GM18517 (cell line): ENCODE measurements at regions not wholly inside any gene's neighbourhood (a gene's known extent, or its start where the extent isn't known, plus 50 kb on each side); places are given as distances from the start of the nearest gene placed in this dataset.

ENCODE experiments used
- ATAC-seq: cut with Tn5 transposase; IDR thresholded peaks from one replicate; pipeline ENCODE4 v1.9.1; 2021; ENCODE audit warnings: mild to moderate bottlenecking, moderate library complexity; ENCODE audit not compliant: unreplicated experiment

- ATAC-seq, result no peak
Observed at GRCh38 chr13:22561581-22561980, 619.2 kb upstream of the SGCG start.

GRCh38 chr13:22562116-22562515 lies 618.7 kb upstream of the SGCG start:
- ATAC-seq, result no peak

- ATAC-seq, result no peak
Observed at GRCh38 chr13:22563272-22563671, 617.5 kb upstream of the SGCG start.

DNA sequence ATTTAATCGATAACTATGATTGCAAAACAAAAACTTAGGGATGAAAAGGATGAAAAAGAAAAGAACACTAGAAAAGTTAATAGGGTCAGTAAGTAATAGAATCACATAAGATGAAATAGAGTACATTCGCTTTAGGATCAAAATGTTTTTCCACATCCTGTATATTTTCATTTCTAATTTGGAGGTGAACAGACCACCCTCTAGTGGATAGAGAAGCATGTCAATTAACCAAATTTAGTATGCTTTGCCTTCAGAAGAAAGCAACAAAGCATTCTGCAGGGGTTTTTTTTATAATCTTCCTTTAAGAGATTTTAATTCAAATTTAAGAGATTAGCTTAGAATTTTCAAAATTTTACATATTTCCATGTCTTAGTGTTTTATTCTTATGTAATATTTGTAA lies 611.0 kb upstream of the SGCG start:
- no peak for ATAC-seq

- no peak for ATAC-seq
Observed at GRCh38 chr13:22589880-22590279, 590.9 kb upstream of the SGCG start.

DNA sequence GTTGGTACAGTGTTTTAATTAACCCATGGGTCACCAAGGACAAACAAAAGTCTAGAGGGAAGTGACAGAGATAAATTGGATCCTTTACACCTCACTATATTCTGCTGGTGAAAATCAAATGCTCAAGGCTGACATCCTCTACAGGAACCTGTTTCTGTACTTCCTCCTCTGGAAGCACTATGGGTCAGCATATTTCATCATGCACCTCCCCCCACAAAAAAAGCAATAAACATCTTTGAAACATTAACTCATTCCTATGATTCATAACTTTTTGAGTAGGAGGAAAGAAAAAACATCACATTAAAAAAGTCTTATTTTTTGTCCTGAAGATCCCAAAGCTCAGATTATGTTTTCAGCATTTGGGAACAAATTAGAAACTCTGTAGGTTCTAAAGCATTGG lies 588.3 kb upstream of the SGCG start:
- no peak for ATAC-seq

DNA sequence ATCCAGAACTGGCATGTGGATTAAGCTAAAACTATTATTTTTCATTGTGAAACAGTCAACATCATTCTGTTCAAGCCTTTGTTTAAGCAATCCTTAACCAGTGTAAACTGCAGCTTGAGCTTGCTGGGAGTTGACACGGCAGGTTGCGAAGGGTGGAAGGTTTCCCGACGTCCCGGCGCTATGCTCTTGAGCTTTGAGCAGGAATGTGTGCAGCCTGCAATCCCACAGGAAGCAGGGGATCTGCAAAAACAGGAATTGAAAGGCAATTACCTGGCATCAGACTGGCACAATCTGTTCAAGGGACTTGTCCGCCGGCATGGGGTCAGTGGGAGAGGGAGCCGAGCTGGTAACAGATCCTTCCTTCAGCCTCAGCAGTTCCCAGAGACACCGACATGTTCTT lies 586.7 kb upstream of the SGCG start:
- no peak for ATAC-seq

GRCh38 chr13:22596171-22596863 lies 584.5 kb upstream of the SGCG start:
- no peak for ATAC-seq

DNA sequence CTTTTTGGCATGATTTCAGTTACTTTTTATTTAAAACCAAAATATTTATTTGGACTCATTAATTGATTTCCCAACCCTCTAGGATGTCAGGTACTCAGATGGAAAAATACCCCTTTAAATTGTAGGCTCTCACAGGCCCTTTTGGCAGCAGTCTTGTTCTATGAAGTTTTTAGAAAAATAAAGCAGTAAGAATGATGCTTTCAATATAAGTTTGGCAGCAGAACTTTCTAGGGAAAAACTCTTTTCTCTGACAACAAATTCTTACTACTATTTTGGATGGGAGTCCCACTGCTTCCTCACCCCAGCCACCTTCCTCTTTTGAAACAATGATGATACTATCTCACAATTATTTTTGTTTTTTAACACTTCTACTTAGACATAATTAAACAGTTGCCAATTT lies 581.6 kb upstream of the SGCG start:
- no peak for ATAC-seq

DNA sequence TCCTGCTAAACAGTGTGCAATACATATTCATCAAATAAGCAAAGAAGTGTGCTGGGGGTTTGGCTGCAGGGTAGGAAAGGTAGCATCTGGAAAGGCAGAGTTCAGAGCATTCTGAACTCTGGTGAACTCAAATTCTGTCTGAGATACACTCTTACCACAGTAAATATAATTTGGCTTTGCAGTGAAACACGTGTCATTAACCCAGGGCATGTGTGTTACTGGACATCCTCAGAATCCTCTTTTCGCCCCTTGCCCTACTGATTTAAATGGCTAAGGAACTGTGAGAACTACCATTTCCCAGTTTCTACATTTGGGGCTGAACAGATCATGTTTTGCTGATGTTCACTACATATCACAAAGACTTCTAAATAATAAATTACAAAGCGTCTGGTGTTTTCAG lies 562.8 kb upstream of the SGCG start:
- no peak for ATAC-seq

GRCh38 chr13:22625691-22626090 lies 555.1 kb upstream of the SGCG start:
- no peak for ATAC-seq

- ATAC-seq, result no peak
Observed at GRCh38 chr13:22629374-22629773, 551.4 kb upstream of the SGCG start.

GRCh38 chr13:22642088-22642487 lies 538.7 kb upstream of the SGCG start:
- ATAC-seq, result no peak

- no peak for ATAC-seq
Observed at GRCh38 chr13:22644941-22645340, 535.8 kb upstream of the SGCG start.

DNA sequence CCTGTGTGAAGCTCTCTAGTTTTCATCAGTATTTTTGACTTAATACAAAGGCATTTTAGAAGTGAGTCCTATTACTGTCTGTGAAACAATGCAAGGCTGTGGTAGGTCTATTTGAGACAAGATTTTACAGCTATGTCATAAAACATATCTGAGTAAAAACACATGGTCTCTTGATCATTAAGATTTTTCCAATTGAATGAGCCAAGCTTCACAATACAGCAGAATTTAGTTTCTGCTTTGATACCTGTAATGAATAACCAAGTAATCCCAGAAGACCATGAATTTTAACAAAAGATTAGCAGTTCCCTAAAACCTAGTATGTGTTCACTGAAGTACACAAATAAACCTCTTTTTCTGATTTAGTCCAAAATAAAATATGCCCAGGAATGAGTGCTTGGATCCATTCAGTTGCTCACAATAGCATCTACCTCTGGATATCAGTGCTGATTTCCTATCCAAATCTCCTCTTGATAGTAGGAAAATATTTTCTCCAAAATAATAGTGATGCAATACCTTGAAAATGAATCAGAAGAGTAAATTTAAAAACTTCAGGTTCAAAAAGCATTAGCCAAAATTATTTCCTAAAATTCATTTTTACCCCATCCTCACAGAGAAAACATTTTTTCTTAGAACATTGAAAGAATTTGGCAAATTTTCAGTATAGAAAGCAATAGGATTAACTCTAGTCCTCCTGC lies 533.5 kb upstream of the SGCG start:
- no peak for ATAC-seq

DNA sequence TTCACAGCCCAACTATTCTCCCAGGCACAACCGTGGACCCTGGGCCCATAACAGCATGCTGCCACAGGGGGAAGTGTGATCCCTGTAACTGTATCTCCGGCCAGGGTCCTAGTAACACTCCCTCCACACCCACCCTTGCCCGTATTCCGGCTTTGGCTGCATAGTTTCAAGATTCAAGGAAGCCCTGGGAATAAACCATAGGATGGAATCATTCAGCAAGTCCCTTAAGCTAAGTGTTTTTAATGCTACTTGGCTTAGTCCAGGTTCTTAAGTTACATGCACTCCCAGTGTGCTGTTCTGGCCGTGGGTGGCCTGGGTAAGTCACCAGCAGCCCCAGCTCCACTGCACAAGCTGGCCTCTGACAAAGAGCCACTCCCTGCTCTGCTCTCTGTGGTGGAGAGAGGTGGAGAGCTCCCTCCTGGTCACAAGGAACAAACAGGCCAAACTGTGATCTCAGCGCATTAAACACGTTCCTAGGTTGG lies 532.4 kb upstream of the SGCG start:
- ATAC-seq, result no peak

DNA sequence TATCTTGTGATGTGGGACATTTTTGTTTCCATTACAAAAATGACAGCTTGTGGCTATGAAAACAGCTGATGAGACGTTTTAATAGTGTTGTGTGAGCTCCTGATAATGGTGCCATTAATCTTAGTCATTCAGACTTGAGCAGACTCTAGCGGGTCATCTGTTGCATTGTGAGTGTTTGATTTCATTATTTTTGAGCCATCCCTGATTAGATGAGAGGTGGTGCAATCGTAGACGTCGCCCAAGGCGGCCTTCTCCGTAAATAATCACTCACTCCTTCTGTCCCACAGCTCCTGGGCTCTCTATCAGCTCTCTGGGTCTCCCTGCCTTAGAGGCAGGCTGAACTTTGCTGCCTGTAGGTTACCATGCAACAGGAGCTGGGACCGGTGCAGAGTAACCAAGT lies 528.0 kb upstream of the SGCG start:
- ATAC-seq, result no peak

- ATAC-seq, result no peak
Observed at GRCh38 chr13:22653866-22654265, 526.9 kb upstream of the SGCG start.

DNA sequence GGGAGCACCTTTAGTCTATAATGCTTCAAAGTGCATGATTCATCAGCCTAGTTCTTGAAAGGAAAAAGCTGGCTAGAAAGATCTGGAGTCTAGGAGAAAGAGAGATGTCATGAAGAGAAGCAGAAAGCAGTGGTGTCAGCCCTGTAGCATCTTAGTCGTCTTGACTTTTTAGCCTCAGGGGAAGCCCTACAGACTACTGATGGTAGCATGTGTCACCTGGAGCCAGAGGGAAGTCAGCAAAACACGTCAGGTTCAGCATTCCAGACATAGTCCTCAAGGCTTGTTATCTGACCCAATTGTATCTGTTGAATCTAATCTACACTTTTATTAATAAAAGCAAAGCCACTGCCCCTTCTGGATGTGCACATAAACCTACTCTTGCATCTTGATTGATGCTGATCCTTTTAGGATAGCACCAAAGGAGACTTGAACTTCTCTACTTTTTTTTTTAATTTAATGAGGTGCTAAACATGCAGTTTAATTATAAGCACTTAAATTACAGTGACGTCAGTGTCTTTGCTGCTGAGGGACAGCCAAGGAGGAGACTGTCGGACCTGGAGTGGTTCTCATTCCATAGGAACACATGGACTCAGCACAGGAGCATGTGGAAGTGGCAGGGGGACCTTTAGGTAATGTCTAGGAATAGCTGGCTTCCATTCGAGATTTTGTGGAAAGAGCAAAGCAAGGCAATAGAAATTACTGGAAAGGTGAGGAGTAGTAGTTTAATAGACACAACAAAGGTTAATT lies 525.5 kb upstream of the SGCG start:
- no peak for ATAC-seq

DNA sequence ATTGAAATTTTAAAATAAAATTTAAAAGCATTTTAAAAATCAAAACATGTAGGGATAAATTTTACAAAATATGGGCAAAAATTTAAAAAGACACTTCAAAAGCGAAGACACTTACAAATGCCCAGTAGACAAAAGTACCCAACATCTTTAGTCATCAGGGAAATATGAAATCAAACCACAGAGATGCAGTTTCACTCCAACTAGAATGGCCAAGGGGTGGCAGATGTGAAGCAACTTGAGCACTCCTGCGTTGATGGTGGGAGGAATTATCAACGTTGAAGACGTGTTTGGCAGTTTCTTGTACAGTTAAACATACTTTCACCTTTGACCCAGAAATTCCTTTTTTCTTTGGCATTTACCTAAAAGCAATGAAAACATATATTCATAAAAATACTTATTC lies 518.0 kb upstream of the SGCG start:
- no peak for ATAC-seq

DNA sequence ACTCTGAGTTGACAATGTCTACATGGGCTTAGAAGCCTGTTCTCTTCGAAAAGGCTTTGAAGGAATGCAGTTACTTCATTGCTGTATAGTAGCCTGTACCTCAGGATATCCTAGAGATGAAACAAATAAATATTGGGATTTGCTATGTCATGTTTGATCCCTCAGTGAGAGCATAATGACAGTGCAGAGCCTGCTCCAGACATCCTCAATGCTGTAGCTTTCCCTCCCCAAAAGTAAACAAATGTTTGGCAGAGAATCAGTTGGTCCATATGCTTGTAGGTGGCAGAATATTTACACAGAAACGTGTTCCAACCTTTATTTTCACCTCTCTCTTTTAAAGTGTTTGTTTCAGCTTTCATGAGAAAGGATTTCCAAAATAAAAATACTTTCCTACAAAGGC lies 515.3 kb upstream of the SGCG start:
- no peak for ATAC-seq

GRCh38 chr13:22690756-22691155 lies 490.0 kb upstream of the SGCG start:
- no peak for ATAC-seq
